ENCODE measurements at regions not wholly inside any gene's neighbourhood (a gene's known extent, or its start where the extent isn't known, plus 50 kb on each side); places are given as distances from the start of the nearest gene placed in this dataset.

- POLR2A ChIA-PET, result no interaction called here
- no peak for ATAC-seq
- no peaks in the 10 kb centered on the region for H3K4me1 ChIP-seq (ENCODE audit: insufficient read depth, low read length)
- H3K9me3 ChIP-seq (ENCODE audit: low read length), result no peaks in the 10 kb centered on the region
- intact Hi-C loops (cut with micrococcal nuclease; ENCODE audit: unreplicated experiment) (no loop called here), in situ Hi-C loops (cut with HindIII; ENCODE audit: extremely low pct_ligation_motif_present, low pct_unique_long_range_greater_than_20kb) (no loop called here)
- CTCF ChIA-PET (ENCODE audit: low intra/inter-chr PET ratio, low total read pairs), result no interaction called here
- no peaks in the 10 kb centered on the region for H3K79me2 ChIP-seq (ENCODE audit: insufficient read depth, low read length)
- no peaks in the 10 kb centered on the region for H4K20me1 ChIP-seq (ENCODE audit: insufficient read depth, low read length)
- no peak overlapping the region for H2AFZ ChIP-seq (ENCODE audit: low read length)
- DNase-seq (ENCODE audit: low spot score), result no peak
- BruUV-seq (replicated peaks), result no TSS peak
- no peak overlapping the region for H3K4me2 ChIP-seq (ENCODE audit: low read depth, low read length)
- H3K4me3 ChIP-seq (replicated peaks in 1 of 3; ENCODE audit: insufficient read depth in 1 of 3, low read depth in 2 of 3, low read length in 3 of 3), result no peak overlapping the region
- no peaks in the 10 kb centered on the region for H3K27me3 ChIP-seq (ENCODE audit: control insufficient read depth in 1 of 2, insufficient read depth in 2 of 2, low read length in 2 of 2)
- no peak overlapping the region for H3K9ac ChIP-seq (ENCODE audit: insufficient read depth, low read depth, low read length)
- FAIRE-seq, result no peak
- no peak overlapping the region for H3K27ac ChIP-seq (ENCODE audit: extremely low read length, insufficient read depth, low read length)
- H3K36me3 ChIP-seq (replicated peaks in 1 of 2; ENCODE audit: control insufficient read depth in 1 of 2, insufficient read depth in 2 of 2, low read length in 2 of 2), result no peaks in the 10 kb centered on the region
- TF ChIP-seq ZNF883 (CRISPR knock-in tag; IDR thresholded peaks at IDR 0.05; ENCODE audit: not compliant biosample characterization) (no peak), ZNF720 (CRISPR knock-in tag; IDR thresholded peaks at IDR 0.05) (no peak)
- TF ChIP-seq, protein P1, sequence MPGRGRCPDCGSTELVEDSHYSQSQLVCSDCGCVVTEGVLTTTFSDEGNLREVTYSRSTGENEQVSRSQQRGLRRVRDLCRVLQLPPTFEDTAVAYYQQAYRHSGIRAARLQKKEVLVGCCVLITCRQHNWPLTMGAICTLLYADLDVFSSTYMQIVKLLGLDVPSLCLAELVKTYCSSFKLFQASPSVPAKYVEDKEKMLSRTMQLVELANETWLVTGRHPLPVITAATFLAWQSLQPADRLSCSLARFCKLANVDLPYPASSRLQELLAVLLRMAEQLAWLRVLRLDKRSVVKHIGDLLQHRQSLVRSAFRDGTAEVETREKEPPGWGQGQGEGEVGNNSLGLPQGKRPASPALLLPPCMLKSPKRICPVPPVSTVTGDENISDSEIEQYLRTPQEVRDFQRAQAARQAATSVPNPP (CRISPR knock-in tag; IDR thresholded peaks at IDR 0.05), result no peak
- WGBS (ENCODE audit: low lambda C conversion rate), result 16% methylated on average over 3 of the region's 3 CpGs
These were observed 869.2 kb upstream of the GCFC2 start for GRCh38 chr2:76579911-76580310.

GRCh38 chr2:76572981-76573380, 862.3 kb upstream of the GCFC2 start:
- no peaks in the 10 kb centered on the region for H3K4me1 ChIP-seq (ENCODE audit: insufficient read depth, low read length)
- H3K27ac ChIP-seq (ENCODE audit: extremely low read length, insufficient read depth, low read length), result no peak overlapping the region
- WGBS (ENCODE audit: low lambda C conversion rate), result 2% methylated on average over 2 of the region's 2 CpGs
- no peaks in the 10 kb centered on the region for H4K20me1 ChIP-seq (ENCODE audit: insufficient read depth, low read length)
- FAIRE-seq, result no peak
- ChIA-PET CTCF (ENCODE audit: low intra/inter-chr PET ratio, low total read pairs) (no interaction called here), POLR2A (no interaction called here)
- DNase-seq (ENCODE audit: low spot score), result no peak
- no peaks in the 10 kb centered on the region for H3K79me2 ChIP-seq (ENCODE audit: insufficient read depth, low read length)
- H3K4me3 ChIP-seq (replicated peaks in 1 of 3; ENCODE audit: insufficient read depth in 1 of 3, low read depth in 2 of 3, low read length in 3 of 3), result no peak overlapping the region
- H3K27me3 ChIP-seq (ENCODE audit: control insufficient read depth in 1 of 2, insufficient read depth in 2 of 2, low read length in 2 of 2), result 0 out of 5 replicates have a peak, but pooled peaks cover 0 to 3% of the 10 kb centered on the region in 2 experiments
- H2AFZ ChIP-seq (ENCODE audit: low read length), result no peak overlapping the region
- no peaks in the 10 kb centered on the region for H3K9me3 ChIP-seq (ENCODE audit: low read length)
- no TSS peak for BruUV-seq (replicated peaks)
- no peaks in the 10 kb centered on the region for H3K36me3 ChIP-seq (replicated peaks in 1 of 2; ENCODE audit: control insufficient read depth in 1 of 2, insufficient read depth in 2 of 2, low read length in 2 of 2)
- intact Hi-C loops (cut with micrococcal nuclease; ENCODE audit: unreplicated experiment), result no loop called here
- in situ Hi-C loops (cut with HindIII; ENCODE audit: extremely low pct_ligation_motif_present, low pct_unique_long_range_greater_than_20kb), result no loop called here
- TF ChIP-seq SRSF9 (IDR thresholded peaks at IDR 0.05; ENCODE audit: borderline replicate concordance, insufficient read depth, low read depth, low read length, poor library complexity, severe bottlenecking), result no peak
- no peak for TF ChIP-seq RFXANK (CRISPR knock-in tag; IDR thresholded peaks at IDR 0.05)
- TF ChIP-seq FOSL2 (CRISPR knock-in tag; IDR thresholded peaks at IDR 0.05), result no peak
- no peak for TF ChIP-seq ZNF670 (CRISPR knock-in tag; IDR thresholded peaks at IDR 0.05; ENCODE audit: borderline replicate concordance)
- no peak for TF ChIP-seq ZNF619 (CRISPR knock-in tag; IDR thresholded peaks at IDR 0.05)
- no peak for TF ChIP-seq ZBTB44 (CRISPR knock-in tag; IDR thresholded peaks at IDR 0.05)
- no peak for TF ChIP-seq JUN (CRISPR knock-in tag; IDR thresholded peaks at IDR 0.05)
- no peak overlapping the region for H3K4me2 ChIP-seq (ENCODE audit: low read depth, low read length)
- no peak overlapping the region for H3K9ac ChIP-seq (ENCODE audit: insufficient read depth, low read depth, low read length)
- ATAC-seq, result no peak
